GM21447 (cell line): ENCODE measurements at regions not wholly inside any gene's neighbourhood (a gene's known extent, or its start where the extent isn't known, plus 50 kb on each side); places are given as distances from the start of the nearest gene placed in this dataset.

Experiments used
- ATAC-seq: cut with Tn5 transposase; IDR thresholded peaks from one replicate; pipeline ENCODE4 v1.9.1; 2021; ENCODE audit not compliant: unreplicated experiment

DNA sequence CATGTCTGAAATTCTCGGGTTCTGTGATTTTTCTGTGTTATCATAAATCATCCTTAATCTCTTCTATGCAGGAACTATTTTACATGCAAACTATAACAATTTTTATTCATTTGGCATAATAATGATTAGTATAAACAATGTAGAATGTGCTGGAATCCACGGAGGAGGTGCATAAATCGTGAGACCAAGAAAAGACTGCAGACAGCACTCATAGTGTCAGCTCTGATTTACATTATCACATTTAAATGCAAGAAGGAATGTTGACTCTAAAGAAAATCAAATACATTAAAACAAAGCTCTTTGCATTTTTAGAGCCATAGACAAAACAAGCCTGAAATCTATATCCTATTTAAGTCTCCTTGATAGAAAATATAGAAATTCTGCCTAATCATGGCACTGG is 501.7 kb upstream of the STXBP6 start:
- no peak for ATAC-seq

DNA sequence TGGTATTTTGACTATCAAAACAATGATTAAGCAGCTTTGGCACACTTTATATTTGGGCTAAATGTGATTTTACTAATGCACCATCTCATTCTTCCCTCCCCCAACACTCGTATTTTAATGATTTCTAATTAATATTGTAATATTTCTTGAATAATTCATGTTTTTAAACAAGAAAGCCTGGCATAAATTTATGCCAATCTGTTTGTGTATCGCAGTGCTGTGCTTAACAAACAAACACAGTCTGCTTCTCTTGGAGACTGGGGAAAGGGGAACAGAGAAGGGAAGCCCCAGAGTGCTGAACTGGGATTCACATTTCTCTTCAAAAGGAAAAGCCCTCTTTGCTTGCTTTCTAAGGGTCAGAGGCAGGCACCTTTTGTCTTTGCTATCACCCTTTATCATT is 496.9 kb upstream of the STXBP6 start:
- ATAC-seq = no peak

DNA sequence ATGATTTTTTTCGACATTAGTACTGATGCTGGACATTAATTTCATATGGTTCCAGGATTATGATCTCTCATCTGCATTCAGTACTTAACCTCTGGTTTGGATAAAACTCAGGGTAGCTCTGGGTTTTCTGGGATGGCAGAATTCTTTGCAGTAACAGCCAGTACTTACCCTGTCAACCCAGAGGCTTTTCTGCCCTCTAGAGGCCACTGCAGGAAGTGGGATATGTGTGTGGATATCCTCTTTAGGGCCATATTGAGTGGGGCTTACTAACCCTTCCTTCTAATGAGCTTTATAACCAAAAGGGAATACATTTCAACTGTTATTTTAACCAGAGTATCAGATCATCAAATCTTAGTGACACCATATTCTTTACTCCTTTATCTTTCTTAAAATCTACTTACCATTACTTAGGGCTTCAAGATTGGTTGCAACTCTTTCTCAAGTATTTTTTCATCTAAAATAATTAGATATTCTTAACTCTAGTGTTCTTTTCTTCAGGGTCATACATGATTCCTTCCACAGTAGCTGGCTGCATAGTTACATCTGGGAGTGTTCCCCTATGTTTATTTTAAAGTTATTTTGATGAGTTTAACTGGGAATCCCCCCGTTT is 488.0 kb upstream of the STXBP6 start:
- no peak for ATAC-seq

DNA sequence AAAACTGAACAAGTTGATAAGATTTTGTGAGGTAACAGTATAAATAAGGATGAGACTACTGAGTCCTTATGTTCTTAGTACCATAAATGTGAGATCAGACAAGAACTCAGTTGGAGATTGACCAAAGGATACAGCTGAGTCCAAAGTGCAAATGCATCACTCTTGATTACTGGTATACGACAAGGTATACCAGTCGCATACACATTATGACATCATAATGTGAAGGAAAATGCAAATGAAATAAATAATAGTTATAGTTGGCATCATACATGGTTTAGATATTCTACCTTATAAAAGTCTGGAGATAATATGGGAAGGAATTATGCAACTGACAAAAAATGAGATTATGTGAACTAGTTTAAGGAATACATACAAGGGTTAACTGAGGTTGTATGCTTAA is 476.3 kb upstream of the STXBP6 start:
- no peak for ATAC-seq

DNA sequence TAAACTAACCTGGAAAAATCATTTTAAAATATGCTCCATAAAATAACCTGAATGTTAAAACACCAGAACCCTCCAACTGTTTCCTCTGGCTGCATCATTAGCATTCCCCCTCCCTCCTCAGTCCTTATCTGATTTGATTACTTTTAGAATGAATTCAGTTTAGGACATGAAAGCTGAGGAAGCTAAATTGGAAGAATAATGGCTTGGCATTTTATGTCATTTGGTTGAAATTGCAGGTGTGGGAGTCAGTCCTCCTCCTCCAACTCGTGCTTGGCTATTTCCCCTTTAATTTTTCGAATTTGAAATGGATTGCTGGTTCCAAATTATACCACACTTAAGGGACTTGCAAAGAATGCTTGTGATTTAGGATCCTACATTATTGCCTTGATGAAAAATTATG is 473.0 kb upstream of the STXBP6 start:
- no peak for ATAC-seq

DNA sequence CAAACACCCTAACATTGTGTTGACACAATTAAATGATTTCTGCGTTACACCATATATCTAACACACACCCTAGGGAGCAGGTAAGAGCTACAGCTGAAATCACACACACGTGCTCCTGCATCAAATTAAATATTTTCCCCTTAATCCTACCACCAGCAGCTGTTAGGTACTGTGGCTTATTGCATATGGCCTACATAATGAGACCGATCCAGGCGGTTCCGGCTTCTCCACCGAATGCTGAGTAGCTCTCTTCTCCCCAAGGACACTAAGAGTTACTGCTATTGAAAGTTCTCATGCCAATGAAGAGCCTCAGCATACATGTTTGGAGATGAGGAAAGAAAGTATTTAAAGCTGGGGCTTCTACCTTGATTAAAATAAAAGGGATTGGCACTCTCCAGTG is 472.2 kb upstream of the STXBP6 start:
- ATAC-seq = no peak

DNA sequence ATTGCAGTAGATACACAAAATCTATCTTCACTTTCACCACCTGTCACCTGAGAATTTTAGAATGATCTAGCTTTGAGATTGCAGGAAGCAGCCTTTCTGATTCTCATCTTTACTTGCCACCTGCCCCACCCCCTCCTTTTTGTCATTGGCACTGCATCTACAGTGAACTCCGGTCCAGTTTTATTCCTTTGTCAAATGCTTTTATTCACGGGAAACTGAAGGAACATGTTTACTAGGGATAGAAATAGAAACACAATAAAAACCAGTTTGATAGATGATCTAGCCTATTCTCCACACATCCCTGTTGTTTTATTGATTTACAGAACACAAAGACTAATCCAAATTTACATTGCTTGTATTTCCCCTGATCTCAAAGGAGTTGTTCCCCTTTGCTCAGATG is 471.7 kb upstream of the STXBP6 start:
- ATAC-seq = no peak

DNA sequence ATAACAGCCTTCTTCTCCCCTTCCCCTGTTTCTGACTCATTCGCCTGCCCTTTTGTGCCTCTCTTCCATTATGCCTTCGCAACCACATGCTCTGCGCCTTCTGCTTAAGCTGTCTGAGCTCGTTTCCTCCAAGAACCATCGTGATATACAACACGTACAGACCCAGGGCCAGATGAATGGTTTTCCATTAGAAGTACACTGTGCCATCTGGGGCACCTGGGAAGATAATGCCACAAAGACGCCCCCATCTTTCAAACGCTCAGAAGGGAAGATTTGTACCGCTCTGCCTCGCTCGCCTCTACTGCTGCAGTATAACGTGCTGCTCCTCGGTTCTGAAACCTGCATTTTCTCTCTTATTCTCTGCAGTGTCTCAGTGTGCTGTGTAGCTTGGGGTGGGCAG is 470.9 kb upstream of the STXBP6 start:
- ATAC-seq = no peak

DNA sequence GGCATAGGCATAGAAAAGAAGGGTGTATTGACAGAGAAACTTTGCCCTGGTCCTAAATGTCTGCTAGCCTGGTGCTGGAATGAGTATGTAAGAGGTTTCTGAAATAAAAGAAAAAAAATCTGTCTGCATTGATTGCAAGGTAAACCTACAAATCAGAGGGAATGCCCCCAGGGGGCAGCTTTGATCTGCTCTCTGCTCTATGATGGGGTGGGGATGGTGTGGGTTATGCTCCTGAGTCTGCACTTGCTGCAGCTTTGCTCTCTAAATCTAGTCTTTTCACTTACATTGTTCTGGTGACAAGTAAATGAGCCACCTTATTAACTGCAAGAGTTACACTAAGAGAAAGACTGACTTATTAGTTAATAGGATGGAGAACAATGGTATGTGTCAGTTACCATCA is 468.4 kb upstream of the STXBP6 start:
- ATAC-seq = no peak

DNA sequence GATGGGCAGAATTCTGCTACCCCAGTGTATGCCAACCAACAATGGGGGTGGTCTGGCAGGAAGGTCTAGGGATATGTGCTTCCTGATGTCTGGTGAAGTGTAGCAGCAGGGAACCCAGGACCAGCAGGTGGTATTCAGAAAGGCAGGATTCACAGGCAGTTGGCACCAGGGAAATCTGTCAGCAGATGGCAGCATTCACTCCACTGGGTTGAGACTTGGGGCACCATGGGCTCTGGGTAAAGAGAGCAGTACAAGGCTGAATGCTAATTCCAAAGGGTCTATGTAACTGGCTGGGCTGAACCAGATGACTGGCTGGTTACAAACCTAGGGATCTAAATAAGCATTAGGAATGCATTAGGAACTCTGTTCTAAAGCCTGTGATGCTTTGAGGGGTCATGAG is 466.9 kb upstream of the STXBP6 start:
- no peak for ATAC-seq

DNA sequence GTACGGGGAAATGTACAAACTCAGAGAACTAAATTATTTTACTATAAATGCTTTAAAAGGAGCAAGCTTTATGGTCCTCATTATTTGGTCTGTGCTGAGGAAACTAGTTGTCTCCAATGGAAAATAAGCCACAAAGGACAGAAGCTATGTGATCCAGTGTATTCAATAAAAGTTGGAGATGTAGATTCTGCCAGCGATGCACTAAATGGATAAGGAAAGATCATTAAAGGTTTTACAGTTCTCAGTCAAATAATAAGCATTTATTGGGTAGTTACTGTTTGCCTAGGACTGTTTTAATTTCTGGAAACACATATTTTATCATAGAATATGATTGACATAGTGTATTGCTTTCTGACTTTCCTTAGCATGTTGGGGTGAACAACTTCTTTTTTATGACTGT is 458.9 kb upstream of the STXBP6 start:
- ATAC-seq = no peak

DNA sequence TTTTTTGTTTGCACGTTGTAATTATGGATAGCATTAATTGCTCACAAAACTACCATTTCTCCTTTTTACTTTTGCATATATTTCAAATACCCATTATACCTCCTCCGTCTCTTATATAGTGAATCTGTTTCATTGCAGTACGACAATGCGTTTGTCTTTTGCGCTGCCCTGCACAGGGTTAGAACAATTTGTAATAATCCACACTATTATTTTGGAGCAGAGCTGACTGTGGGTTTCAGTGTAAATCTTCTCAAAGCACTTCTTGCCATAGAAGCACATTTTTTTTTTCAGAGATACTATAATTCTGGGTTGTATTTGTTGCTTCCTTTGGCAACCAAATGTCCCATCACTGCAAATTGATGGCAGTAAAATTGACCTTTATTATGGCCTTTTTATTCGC is 451.8 kb upstream of the STXBP6 start:
- no peak for ATAC-seq

DNA sequence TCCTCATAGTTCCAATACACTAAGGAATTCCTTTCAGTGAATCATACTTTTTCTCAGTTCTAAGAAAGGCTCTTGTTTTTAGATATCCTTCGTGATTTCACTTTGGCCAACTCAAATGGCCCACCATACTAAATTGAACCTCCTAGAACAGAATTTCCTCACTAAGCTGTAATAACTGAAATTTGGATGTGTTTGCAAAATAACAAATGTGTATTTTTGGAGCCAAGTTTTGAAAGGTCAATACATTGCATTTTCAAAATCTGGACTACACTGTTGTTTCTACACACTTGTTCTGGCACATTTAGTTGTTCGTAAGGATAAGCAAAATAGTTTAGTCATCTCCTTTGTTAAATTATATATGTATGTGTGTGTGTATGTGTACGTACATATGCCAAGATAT is 439.0 kb upstream of the STXBP6 start:
- no peak for ATAC-seq

DNA sequence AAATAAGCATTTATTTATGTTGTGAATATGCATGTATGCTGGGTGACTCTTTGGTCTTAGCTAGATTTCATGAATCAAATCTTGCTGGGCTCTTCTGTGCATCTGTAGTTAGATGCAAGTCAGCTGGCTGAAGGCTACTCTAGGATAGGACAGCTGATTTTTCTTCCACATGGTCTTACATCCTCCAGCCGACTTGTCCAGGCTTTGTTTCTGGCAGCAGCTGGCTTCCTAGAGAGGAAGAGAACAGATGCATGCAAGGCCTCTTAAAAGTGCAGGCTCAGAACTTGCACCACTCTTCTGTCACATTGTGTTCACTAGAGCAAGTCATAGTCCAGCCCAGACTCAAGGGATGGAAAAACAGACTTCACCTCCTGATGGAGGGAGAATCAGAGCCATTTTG is 435.4 kb upstream of the STXBP6 start:
- ATAC-seq = no peak

DNA sequence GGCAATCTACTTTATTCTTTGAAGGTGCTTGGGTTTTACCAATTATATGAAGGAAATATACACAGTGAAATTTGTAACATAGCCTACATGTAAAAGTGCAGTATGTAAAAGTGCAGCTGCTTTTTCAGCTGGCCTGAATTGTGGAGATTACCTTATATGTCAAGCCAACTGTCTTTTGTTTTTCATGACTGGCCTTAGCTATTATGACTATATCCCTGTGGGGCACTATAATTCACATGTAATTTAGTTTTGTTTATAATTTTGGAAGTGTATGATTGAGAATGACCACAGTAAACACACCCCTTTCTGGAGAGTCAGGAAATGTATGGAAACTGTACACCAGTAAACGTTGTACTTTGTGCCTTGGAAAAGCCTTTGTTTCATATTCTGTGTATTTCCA is 435.0 kb upstream of the STXBP6 start:
- ATAC-seq = no peak

DNA sequence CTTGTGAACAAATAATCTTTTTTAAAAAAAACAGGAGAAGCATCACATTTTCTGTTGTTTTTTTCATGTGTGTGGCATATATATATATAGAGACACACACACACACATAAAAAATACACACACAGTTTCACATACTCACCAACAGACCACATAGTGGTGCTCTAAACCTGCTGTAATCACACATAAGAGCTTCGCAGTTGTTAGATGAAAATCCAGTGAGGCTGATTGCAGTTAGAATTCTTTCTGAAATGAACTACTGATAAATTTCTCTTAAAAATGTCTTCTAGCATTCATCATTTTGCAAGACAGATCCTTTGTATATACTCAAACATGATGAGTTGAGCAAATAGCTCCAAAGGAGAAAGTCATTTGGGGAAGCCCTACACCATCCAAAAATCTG is 434.3 kb upstream of the STXBP6 start:
- no peak for ATAC-seq

DNA sequence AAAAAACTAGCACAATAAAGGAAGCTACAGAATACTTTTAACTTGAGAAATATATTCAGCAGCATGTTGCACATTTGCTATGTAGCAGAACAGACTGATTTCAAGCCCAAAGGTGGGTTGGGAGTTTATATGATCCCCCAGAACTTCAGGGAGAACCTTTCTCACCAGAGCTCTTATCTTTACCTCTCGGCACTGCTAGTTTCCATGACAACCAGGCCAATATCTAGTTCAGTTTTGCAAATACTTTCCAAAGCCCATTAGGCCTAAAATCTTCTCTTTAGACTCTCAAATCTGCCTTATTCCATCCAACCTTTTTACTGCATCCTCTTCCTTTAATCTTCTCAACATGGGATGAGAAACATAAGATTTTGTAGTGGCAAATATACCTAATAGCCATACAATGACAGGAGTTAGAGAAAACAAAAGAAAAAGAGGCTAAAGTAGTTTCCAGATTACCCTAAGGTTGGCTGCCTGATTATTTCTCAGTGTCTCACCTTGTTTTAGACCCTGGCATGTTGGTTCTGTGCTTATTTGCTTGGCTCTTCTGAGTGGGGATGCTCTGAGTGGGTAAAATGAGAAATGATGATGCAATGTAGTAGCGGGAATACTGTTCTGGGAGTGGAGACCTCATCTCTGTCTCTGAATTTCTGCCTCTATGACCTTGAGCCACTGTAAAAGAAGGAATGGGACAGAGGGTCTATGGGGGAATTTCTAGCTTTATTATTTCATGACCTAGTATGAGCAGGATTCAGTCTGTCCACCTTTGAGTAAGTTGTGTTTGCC is 427.6 kb upstream of the STXBP6 start:
- ATAC-seq = no peak

DNA sequence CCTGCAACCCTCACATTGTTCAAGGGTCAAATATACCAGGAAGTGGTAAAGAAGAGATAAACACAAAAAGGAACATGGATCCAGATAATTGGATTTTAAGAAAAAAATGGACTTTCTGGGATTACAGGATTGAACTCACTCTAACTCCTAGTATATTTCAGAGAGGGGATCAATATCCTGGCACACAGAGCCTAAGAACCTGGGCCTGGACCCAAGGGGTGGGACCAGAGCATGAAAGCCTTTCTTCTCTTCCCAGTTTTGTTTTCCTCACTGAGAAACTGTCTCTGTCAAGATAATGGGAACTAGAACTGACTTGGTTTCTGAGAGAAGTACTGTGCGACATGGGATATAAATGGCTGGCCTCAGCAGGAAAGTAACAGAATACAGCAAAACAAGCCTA is 422.8 kb upstream of the STXBP6 start:
- no peak for ATAC-seq

DNA sequence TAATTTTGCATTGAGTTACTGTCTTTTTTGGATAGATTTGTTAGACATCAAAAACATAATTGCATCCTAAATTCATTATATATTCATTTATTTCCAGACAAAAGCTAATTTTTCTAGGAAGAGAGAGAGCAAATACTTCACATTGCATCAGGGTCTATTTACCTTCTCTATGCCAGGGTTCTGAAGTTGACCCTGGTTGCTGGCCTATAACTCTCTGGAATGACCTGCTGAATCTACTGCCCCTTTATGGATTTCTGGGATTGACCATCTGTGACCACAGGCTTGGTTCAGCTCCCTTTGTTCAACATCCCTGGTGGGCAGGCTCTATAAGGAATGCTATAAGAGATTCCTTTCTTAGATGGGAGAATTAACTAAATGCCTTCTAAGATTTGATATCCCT is 414.8 kb upstream of the STXBP6 start:
- ATAC-seq = no peak

DNA sequence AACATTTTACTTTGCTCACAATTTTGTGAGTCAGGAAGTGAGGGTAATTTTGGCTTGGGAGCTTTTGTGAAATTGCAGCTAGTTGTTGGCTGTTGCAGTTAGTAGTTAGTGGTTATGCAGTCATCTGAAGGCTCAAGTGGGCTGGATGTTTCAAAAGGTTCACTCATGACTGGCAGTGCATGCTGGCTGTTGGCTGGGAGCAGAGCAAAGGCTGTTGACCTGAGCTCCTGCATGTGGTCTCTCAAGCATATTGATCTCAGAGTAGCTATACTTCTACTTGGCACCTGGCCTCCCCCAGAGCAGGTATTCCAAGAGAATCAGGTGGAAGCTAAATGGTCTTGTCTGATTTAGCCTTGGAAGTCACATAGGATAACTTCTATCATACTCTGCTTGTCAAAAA is 414.1 kb upstream of the STXBP6 start:
- no peak for ATAC-seq

DNA sequence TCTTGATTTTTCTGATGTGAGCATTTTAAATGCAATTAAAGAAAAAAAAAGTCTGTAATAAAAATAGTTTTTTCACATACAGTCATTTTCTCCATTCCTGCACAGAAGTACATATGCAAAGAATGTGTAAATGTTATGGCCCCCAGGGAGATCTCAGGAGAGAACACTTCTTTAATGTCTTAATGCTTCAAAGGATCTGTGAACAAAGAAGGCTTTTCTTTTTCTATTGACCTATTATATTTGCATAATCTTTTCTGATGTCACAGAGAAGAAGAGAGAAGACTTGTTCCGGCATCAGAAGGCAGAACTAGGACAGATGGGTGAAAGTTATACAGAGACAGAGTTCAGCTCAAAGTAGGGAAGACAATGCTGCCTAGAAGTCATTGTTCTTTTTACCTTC is 413.5 kb upstream of the STXBP6 start:
- no peak for ATAC-seq

DNA sequence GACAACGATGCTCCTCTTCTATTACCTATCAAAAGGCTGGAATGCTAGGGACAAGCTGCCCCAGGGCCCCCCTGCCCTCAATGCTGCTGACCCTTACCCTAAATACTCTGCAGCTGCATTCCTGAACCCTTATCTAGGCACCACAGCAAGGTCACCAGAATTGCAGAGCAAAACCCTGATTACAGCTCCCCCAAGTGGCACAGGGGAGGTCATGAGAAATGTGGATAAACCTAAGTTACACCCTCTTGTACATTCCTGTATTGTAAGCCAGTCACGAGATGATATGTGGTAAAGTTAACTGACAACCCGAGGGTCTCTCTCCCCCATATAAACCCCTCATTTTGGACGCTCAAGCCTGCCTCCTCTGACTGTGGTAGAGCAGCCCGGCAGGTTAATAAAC is 411.8 kb upstream of the STXBP6 start:
- ATAC-seq = no peak

DNA sequence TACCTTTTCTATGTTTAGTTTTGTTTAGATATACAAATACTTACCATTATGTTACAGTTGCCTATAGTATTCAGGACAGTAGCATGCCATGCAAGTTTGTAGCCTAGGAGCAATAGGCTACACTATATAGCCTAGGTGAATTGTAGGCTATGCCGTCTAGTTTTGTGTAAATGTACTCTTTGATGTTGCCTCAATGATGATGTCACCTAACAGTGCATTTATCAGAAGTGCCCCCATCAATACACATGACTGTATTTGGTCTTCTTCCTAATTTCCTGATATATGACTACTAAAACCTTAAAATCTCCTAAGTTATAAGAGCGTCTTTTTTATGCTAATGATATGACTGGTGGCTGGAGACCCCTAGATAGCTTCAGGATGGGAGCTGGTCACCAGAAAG is 394.4 kb upstream of the STXBP6 start:
- no peak for ATAC-seq
